WERI-Rb-1 (cell line): ENCODE measurements at regions not wholly inside any gene's neighbourhood (a gene's known extent, or its start where the extent isn't known, plus 50 kb on each side); places are given as distances from the start of the nearest gene placed in this dataset.

ENCODE experiments used
- DNase-seq: peaks from one replicate; pipeline ENCODE4 v3.0.0-alpha.2; 2020
- H3K27ac ChIP-seq: fragments of 250-450 bp; sonication (Bioruptor Pico); 2 replicates; pipeline ENCODE4 v1.5.1; 2020; ENCODE audit warnings: mild to moderate bottlenecking, moderate library complexity
- H3K27me3 ChIP-seq: fragments of 250-450 bp; sonication (Bioruptor Pico); 2 replicates; pipeline ENCODE4 v1.5.1; 2021; ENCODE audit warnings: mild to moderate bottlenecking, low read depth, moderate library complexity; ENCODE audit not compliant: insufficient read depth, severe bottlenecking
- H3K36me3 ChIP-seq: fragments of 250-450 bp; sonication (Bioruptor Pico); 2 replicates; pipeline ENCODE4 v1.5.1; 2020; ENCODE audit warnings: mild to moderate bottlenecking, moderate library complexity
- H3K4me3 ChIP-seq: 2 replicates; pipeline ENCODE4 v1.5.1; 2011; ENCODE audit warnings: low read depth, mild to moderate bottlenecking, control low read depth, low read length
- H3K9me3 ChIP-seq: fragments of 250-450 bp; sonication (Bioruptor Pico); 2 replicates; pipeline ENCODE4 v1.5.1; 2021; ENCODE audit warnings: mild to moderate bottlenecking, moderate library complexity; ENCODE audit not compliant: severe bottlenecking
- TF ChIP-seq, protein P1 (sequence below): IDR thresholded peaks from 2 replicates; pipeline ENCODE4 v1.5.1; 2011; ENCODE audit warnings: low read depth, mild to moderate bottlenecking, control low read depth, inconsistent platforms, low read length

DNA sequence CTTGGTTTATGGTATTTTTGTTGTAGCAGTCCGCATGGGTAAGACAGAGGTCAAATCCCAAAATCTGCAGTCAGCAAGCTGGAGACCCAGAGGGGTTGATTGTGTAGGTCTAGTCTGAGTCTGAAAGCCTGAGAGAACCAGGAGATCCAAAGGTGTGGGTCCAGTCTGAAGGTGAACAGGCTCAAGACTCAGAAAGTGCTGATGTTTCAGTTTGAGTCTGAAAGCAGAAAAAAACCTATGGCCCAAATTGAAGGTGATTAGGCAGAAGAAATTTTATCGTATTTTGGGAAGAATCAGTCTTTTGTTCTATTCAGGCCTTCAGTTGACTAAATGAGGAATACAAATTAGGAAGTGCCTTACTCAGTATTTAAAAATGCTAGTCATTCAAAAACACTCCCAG is 807.8 kb upstream of the FOXG1 start:
- DNase-seq: no peak
- no peaks in the 10 kb centered on the region for H3K9me3 ChIP-seq
- H3K27me3 ChIP-seq: no peaks in the 10 kb centered on the region
- H3K27ac ChIP-seq: no peak overlapping the region
- TF ChIP-seq, protein P1, sequence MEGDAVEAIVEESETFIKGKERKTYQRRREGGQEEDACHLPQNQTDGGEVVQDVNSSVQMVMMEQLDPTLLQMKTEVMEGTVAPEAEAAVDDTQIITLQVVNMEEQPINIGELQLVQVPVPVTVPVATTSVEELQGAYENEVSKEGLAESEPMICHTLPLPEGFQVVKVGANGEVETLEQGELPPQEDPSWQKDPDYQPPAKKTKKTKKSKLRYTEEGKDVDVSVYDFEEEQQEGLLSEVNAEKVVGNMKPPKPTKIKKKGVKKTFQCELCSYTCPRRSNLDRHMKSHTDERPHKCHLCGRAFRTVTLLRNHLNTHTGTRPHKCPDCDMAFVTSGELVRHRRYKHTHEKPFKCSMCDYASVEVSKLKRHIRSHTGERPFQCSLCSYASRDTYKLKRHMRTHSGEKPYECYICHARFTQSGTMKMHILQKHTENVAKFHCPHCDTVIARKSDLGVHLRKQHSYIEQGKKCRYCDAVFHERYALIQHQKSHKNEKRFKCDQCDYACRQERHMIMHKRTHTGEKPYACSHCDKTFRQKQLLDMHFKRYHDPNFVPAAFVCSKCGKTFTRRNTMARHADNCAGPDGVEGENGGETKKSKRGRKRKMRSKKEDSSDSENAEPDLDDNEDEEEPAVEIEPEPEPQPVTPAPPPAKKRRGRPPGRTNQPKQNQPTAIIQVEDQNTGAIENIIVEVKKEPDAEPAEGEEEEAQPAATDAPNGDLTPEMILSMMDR: no peak
- H3K36me3 ChIP-seq: no peaks in the 10 kb centered on the region
- H3K4me3 ChIP-seq: no peak overlapping the region

DNA sequence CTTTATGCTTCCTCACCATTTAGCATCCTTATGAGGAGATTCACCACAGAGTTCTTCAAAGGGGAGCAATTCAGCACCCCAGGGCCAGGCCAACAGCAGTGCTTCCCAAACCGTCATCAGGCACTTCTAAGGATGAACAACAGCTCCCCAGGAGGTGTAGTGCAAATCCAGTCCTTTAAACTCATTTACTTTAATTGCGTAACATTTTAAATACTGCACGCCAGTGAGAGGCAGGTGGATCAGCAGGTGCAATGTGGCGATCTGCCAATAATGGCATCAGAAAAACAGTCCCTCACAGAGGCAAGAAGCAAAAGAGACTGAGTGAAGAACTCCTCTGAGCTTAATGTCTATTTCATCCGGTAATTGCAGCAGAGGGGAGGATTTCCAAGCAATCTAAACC is 770.9 kb upstream of the FOXG1 start:
- TF ChIP-seq, protein P1: no peak
- Histone ChIP-seq H3K36me3 (no peaks in the 10 kb centered on the region), H3K9me3 (no peaks in the 10 kb centered on the region), H3K27ac (no peak overlapping the region), H3K27me3 (no peaks in the 10 kb centered on the region), H3K4me3 (no peak overlapping the region)
- DNase-seq: no peak

DNA sequence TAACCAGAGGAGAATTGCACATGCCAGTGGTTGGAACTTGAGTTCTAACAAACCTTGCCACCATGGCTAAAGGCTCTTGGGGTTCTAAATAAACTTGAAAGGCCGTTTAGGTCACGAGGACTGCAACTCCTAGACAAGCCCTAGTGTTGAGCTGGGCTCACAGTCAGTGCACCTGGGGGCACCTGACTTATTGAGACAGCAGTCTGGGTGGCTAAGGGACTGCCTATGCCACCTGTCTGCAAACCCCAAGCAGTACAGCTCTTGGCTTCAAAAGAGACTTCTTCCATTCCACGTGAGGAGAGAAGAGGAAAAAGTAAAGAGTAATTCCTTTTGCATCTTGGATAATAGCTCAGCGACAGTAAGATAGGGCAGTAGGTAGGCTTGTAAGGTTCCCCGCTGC is 765.6 kb upstream of the FOXG1 start:
- Histone ChIP-seq H3K9me3 (no peaks in the 10 kb centered on the region), H3K4me3 (no peak overlapping the region), H3K27ac (no peak overlapping the region), H3K27me3 (no peaks in the 10 kb centered on the region), H3K36me3 (no peaks in the 10 kb centered on the region)
- TF ChIP-seq, protein P1: no peak
- DNase-seq: no peak

DNA sequence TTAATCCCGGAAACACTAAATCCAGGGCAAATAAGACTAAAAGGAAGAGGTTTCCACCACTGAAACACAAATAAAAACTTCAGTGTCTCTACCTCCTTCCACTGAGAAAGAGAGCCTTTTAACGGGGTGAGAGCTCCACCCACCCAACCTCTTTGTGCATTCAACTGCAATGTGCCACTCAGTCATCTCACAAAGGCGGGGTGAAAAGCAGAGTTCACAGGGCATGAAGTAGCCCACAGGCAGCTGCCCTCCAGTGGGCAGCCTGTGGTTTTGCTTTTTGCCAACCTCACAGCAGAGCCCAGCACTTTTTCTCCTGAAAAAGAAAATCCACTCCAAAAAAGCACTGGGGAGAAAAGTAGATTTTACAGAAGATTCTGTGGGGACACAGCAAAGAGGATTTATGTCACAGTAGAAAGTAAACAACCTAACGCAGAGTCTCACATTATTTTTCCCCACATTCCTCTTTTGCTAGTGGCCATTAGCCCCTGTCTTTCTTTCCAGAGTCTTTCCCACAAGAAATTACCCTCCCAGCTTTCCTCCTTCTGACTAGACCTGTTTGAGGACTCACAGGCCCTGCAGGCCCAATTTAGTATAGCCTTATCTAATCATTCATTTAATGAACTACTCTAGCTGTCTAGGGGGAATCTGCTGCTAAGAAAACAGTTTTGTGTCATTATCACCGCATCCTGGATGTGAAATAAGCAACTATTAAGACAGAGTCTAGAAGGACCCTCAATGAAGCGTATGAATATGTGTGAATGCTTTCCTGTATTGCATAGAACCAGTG is 753.8 kb upstream of the FOXG1 start:
- Histone ChIP-seq H3K27ac (no peak overlapping the region), H3K9me3 (no peaks in the 10 kb centered on the region), H3K4me3 (no peak overlapping the region), H3K36me3 (no peaks in the 10 kb centered on the region), H3K27me3 (no peaks in the 10 kb centered on the region)
- TF ChIP-seq, protein P1: no peak
- no peak for DNase-seq

DNA sequence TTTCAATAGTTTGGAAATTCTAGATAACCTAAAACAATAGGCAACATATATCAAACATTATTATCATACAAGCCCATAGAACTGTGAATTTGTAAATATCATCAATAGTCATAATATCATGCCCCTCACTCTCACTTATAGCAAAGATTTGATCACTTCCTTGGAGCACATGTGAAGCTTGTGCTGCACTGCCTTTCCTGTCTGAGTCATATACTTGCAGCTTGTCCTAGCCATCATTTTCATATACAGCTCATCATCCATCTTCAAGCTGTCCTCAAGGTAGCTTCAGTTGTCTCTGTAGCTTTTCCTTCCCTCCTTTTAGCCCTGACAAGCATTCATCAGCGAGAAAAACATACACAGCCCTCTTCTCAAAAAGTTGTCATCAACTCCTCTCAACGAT is 746.5 kb upstream of the FOXG1 start:
- no peaks in the 10 kb centered on the region for H3K27me3 ChIP-seq
- H3K4me3 ChIP-seq: no peak overlapping the region
- no peaks in the 10 kb centered on the region for H3K9me3 ChIP-seq
- H3K36me3 ChIP-seq: no peaks in the 10 kb centered on the region
- TF ChIP-seq, protein P1: no peak
- DNase-seq: no peak
- no peak overlapping the region for H3K27ac ChIP-seq

DNA sequence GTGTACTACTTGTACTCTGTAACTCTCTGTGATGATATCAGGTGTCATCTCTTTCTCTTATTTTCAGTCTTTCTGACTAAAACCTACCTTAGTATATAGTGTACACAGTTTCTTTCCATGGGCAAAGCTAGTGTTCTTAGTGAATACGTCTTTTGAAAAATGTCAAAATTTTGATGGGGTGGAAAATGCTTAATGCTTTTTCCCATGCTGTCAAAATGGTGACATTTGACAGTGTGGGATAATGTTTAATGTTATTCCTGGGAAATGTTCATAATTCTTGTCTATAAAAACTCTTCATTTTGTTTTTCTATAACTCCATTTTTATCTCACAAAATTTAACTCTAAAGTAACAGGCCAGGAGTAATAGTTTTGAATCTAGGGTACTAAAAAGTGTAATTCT is 742.7 kb upstream of the FOXG1 start:
- DNase-seq: no peak
- Histone ChIP-seq H3K9me3 (no peaks in the 10 kb centered on the region), H3K4me3 (no peak overlapping the region), H3K36me3 (no peaks in the 10 kb centered on the region), H3K27ac (no peak overlapping the region), H3K27me3 (no peaks in the 10 kb centered on the region)
- TF ChIP-seq, protein P1: no peak
